ENCODE measurements at regions not wholly inside any gene's neighbourhood (a gene's known extent, or its start where the extent isn't known, plus 50 kb on each side); places are given as distances from the start of the nearest gene placed in this dataset.

- no peak for TF ChIP-seq HOXA7 (CRISPR knock-in tag; IDR thresholded peaks at IDR 0.05)
- no peak for TF ChIP-seq NPAS2 (CRISPR knock-in tag; IDR thresholded peaks at IDR 0.05; ENCODE audit: borderline replicate concordance)
- TF ChIP-seq POLR2A (IDR thresholded peaks at IDR 0.05; ENCODE audit: low read length): no peak
Observed at GRCh38 chr2:37782721-37783371, 111.4 kb upstream of the CDC42EP3 start (continued).

- Histone ChIP-seq H3K4me3 (no peak overlapping the region), H3K4me1 (peaks cover 50% of the 10 kb centered on the region), H3K27ac (no peak overlapping the region; a peak in 1 of 6 replicates), H3K4me2 (no peak overlapping the region), H3K9me3 (peaks cover 14% of the 10 kb centered on the region)
- ATAC-seq (no peak), DNase-seq (ENCODE audit: low read depth in 1 of 2, low spot score in 1 of 2) (no peak), FAIRE-seq (no peak)
- CTCF ChIA-PET: no interaction called here
- peak; percentile 68 for TF ChIP-seq ZFP36 (IDR thresholded peaks at IDR 0.05; ENCODE audit: borderline replicate concordance, partially characterized antibody)
- TF ChIP-seq ZNF302 (CRISPR knock-in tag; IDR thresholded peaks at IDR 0.05): no peak
- POLR2A ChIA-PET: no interaction called here
- WGBS (ENCODE audit: missing lambda C conversion rate): 93% methylated on average over 4 of the region's 4 CpGs
Observed at GRCh38 chr2:37783545-37783944, 112.1 kb upstream of the CDC42EP3 start.

GRCh38 chr2:37784071-37784758 is 112.8 kb upstream of the CDC42EP3 start:
- Histone ChIP-seq H3K9me3 (peaks cover 20% of the 10 kb centered on the region), H3K4me3 (no peak overlapping the region), H3K4me1 (peaks cover 45% of the 10 kb centered on the region), H3K4me2 (no peak overlapping the region), H3K27ac (peak overlapping the region in 1 of 2 experiments; percentile 49; a peak in 1 of 6 replicates)
- ATAC-seq (no peak), FAIRE-seq (no peak), DNase-seq (ENCODE audit: low read depth in 1 of 2, low spot score in 1 of 2) (no peak)
- ChIA-PET CTCF (interaction anchor here (1.2 to 1.5 kb wide), 2 partner anchors 17 to 49 kb away, joined by 3 to 4 read pairs; no protein-coding TSS in a partner anchor), POLR2A (no interaction called here)
- no peak for TF ChIP-seq RAD21 (conservative IDR thresholded peaks at IDR 0.05 in 1 of 2, IDR thresholded peaks at IDR 0.05 in 1 of 2)
- no peak for TF ChIP-seq CHD2 (IDR thresholded peaks at IDR 0.05; ENCODE audit: low read length, partially characterized antibody)
- TF ChIP-seq PBX3 (IDR thresholded peaks at IDR 0.05): no peak
- TF ChIP-seq HES2 (IDR thresholded peaks at IDR 0.05): no peak
- TF ChIP-seq RCOR1 (IDR thresholded peaks at IDR 0.05; ENCODE audit: low read depth, low read length): no peak
- no peak for TF ChIP-seq CBX8 (IDR thresholded peaks at IDR 0.05)
- TF ChIP-seq EHMT2 (IDR thresholded peaks at IDR 0.05; ENCODE audit: low read depth): no peak
- TF ChIP-seq MAX (IDR thresholded peaks at IDR 0.05): no peak
- TF ChIP-seq ELK1 (IDR thresholded peaks at IDR 0.05; ENCODE audit: low read depth, low read length): no peak
- no peak for TF ChIP-seq JUNB (IDR thresholded peaks at IDR 0.05)
- TF ChIP-seq CEBPB (IDR thresholded peaks at IDR 0.05): no peak
- no peak for TF ChIP-seq BHLHE40 (IDR thresholded peaks at IDR 0.05; ENCODE audit: low read depth, low read length)
- no peak for TF ChIP-seq PHF8 (IDR thresholded peaks at IDR 0.05; ENCODE audit: borderline replicate concordance, low read depth)
- TF ChIP-seq HOXB5 (CRISPR knock-in tag; IDR thresholded peaks at IDR 0.05): no peak
- no peak for TF ChIP-seq ZNF302 (CRISPR knock-in tag; IDR thresholded peaks at IDR 0.05)
- TF ChIP-seq HDAC2 (IDR thresholded peaks at IDR 0.05): no peak
- no peak for TF ChIP-seq RARB (CRISPR knock-in tag; IDR thresholded peaks at IDR 0.05)
- WGBS (ENCODE audit: missing lambda C conversion rate): 76% methylated on average over 3 of the region's 3 CpGs

Data from A549 (cell line).